ENCODE measurements at regions not wholly inside any gene's neighbourhood (a gene's known extent, or its start where the extent isn't known, plus 50 kb on each side); places are given as distances from the start of the nearest gene placed in this dataset.

GRCh38 chr5:86983208-86983607, 284.5 kb upstream of the RASA1 start:
- DNase-seq (ENCODE audit: insufficient read length) (no peak), FAIRE-seq (no peak)

GRCh38 chr5:86986837-86987236, 280.8 kb upstream of the RASA1 start:
- no peak for DNase-seq (ENCODE audit: insufficient read length)
- TF ChIP-seq POLR2AphosphoS5 (IDR thresholded peaks at IDR 0.05; ENCODE audit: low read depth, low read length): no peak
- no peak for TF ChIP-seq POLR2A (IDR thresholded peaks at IDR 0.05; ENCODE audit: low read depth, low read length)
- TF ChIP-seq TAF1 (IDR thresholded peaks at IDR 0.05; ENCODE audit: borderline replicate concordance, low read depth, low read length): no peak
- FAIRE-seq: no peak

More at GRCh38 chr5:86983208-86983607, 284.5 kb upstream of the RASA1 start:
- TF ChIP-seq TAF1 (IDR thresholded peaks at IDR 0.05; ENCODE audit: borderline replicate concordance, low read depth, low read length) (no peak), POLR2A (IDR thresholded peaks at IDR 0.05; ENCODE audit: low read depth, low read length) (no peak), POLR2AphosphoS5 (IDR thresholded peaks at IDR 0.05; ENCODE audit: low read depth, low read length) (no peak)

GRCh38 chr5:86997516-86997915, 270.2 kb upstream of the RASA1 start:
- DNase-seq (ENCODE audit: insufficient read length): no peak
- FAIRE-seq: no peak
- TF ChIP-seq POLR2A (IDR thresholded peaks at IDR 0.05; ENCODE audit: low read depth, low read length) (no peak), POLR2AphosphoS5 (IDR thresholded peaks at IDR 0.05; ENCODE audit: low read depth, low read length) (no peak), TAF1 (IDR thresholded peaks at IDR 0.05; ENCODE audit: borderline replicate concordance, low read depth, low read length) (no peak)

GRCh38 chr5:86999951-87000350, 267.7 kb upstream of the RASA1 start:
- TF ChIP-seq POLR2AphosphoS5 (IDR thresholded peaks at IDR 0.05; ENCODE audit: low read depth, low read length) (no peak), TAF1 (IDR thresholded peaks at IDR 0.05; ENCODE audit: borderline replicate concordance, low read depth, low read length) (no peak), POLR2A (IDR thresholded peaks at IDR 0.05; ENCODE audit: low read depth, low read length) (no peak)
- DNase-seq (ENCODE audit: insufficient read length) (no peak), FAIRE-seq (no peak)

- FAIRE-seq (no peak), DNase-seq (ENCODE audit: insufficient read length) (no peak)
- TF ChIP-seq TAF1 (IDR thresholded peaks at IDR 0.05; ENCODE audit: borderline replicate concordance, low read depth, low read length): no peak
- TF ChIP-seq POLR2A (IDR thresholded peaks at IDR 0.05; ENCODE audit: low read depth, low read length): no peak
- TF ChIP-seq POLR2AphosphoS5 (IDR thresholded peaks at IDR 0.05; ENCODE audit: low read depth, low read length): no peak
Measured at GRCh38 chr5:87002485-87002884, 265.2 kb upstream of the RASA1 start.

- FAIRE-seq (no peak), DNase-seq (ENCODE audit: insufficient read length) (no peak)
- no peak for TF ChIP-seq TAF1 (IDR thresholded peaks at IDR 0.05; ENCODE audit: borderline replicate concordance, low read depth, low read length)
Measured at GRCh38 chr5:87004101-87004500, 263.6 kb upstream of the RASA1 start.

GRCh38 chr5:87007737-87008136, 259.9 kb upstream of the RASA1 start:
- FAIRE-seq (no peak), DNase-seq (ENCODE audit: insufficient read length) (no peak)
- TF ChIP-seq POLR2AphosphoS5 (IDR thresholded peaks at IDR 0.05; ENCODE audit: low read depth, low read length) (no peak), TAF1 (IDR thresholded peaks at IDR 0.05; ENCODE audit: borderline replicate concordance, low read depth, low read length) (no peak), POLR2A (IDR thresholded peaks at IDR 0.05; ENCODE audit: low read depth, low read length) (no peak)

GRCh38 chr5:87008751-87009560, 258.7 kb upstream of the RASA1 start:
- FAIRE-seq: no peak
- TF ChIP-seq TAF1 (IDR thresholded peaks at IDR 0.05; ENCODE audit: borderline replicate concordance, low read depth, low read length) (no peak), POLR2A (IDR thresholded peaks at IDR 0.05; ENCODE audit: low read depth, low read length) (no peak), POLR2AphosphoS5 (IDR thresholded peaks at IDR 0.05; ENCODE audit: low read depth, low read length) (no peak)
- no peak for DNase-seq (ENCODE audit: insufficient read length)

- no peak for TF ChIP-seq POLR2AphosphoS5 (IDR thresholded peaks at IDR 0.05; ENCODE audit: low read depth, low read length)
- FAIRE-seq (no peak), DNase-seq (ENCODE audit: insufficient read length) (no peak)
Measured at GRCh38 chr5:87010736-87011135, 256.9 kb upstream of the RASA1 start.

GRCh38 chr5:87015901-87016300, 251.8 kb upstream of the RASA1 start:
- TF ChIP-seq TAF1 (IDR thresholded peaks at IDR 0.05; ENCODE audit: borderline replicate concordance, low read depth, low read length): no peak
- no peak for TF ChIP-seq POLR2AphosphoS5 (IDR thresholded peaks at IDR 0.05; ENCODE audit: low read depth, low read length)
- no peak for TF ChIP-seq POLR2A (IDR thresholded peaks at IDR 0.05; ENCODE audit: low read depth, low read length)
- FAIRE-seq (no peak), DNase-seq (ENCODE audit: insufficient read length) (no peak)

- TF ChIP-seq TAF1 (IDR thresholded peaks at IDR 0.05; ENCODE audit: borderline replicate concordance, low read depth, low read length) (no peak; the same call in 1 of the 2 replicates), POLR2A (IDR thresholded peaks at IDR 0.05; ENCODE audit: low read depth, low read length) (no peak), POLR2AphosphoS5 (IDR thresholded peaks at IDR 0.05; ENCODE audit: low read depth, low read length) (no peak)
- DNase-seq (ENCODE audit: insufficient read length) (peak; percentile 23), FAIRE-seq (peak; percentile 88)
Measured at GRCh38 chr5:87020099-87020934, 247.4 kb upstream of the RASA1 start.

- FAIRE-seq (no peak), DNase-seq (ENCODE audit: insufficient read length) (no peak)
- TF ChIP-seq TAF1 (IDR thresholded peaks at IDR 0.05; ENCODE audit: borderline replicate concordance, low read depth, low read length) (no peak), POLR2AphosphoS5 (IDR thresholded peaks at IDR 0.05; ENCODE audit: low read depth, low read length) (no peak), POLR2A (IDR thresholded peaks at IDR 0.05; ENCODE audit: low read depth, low read length) (no peak)
Measured at GRCh38 chr5:87022415-87022814, 245.3 kb upstream of the RASA1 start.
